H9 (cell line): ENCODE measurements at regions not wholly inside any gene's neighbourhood (a gene's known extent, or its start where the extent isn't known, plus 50 kb on each side); places are given as distances from the start of the nearest gene placed in this dataset.
A peak's percentile ranks its signal among the peaks of the same experiment; 100 is the strongest.

Experiments
- DNase-seq: peaks from one replicate; pipeline ENCODE4 v3.0.0-alpha.2; 2017
- H2AFZ ChIP-seq: one replicate; pipeline ENCODE4 v1.6.1; 2013; ENCODE audit warnings: mild to moderate bottlenecking, low read length, control low read depth, moderate library complexity
- H2AK5ac ChIP-seq: 2 replicates; pipeline ENCODE4 v1.6.1; 2013; ENCODE audit warnings: low read length, control low read depth, mixed read lengths; ENCODE audit not compliant: insufficient read length
- H2BK120ac ChIP-seq: one replicate; pipeline ENCODE4 v1.6.1; 2013; ENCODE audit warnings: low read depth, mild to moderate bottlenecking, low read length, control low read depth, inconsistent platforms; ENCODE audit not compliant: poor library complexity, severe bottlenecking
- H2BK12ac ChIP-seq: 2 replicates; pipeline ENCODE4 v1.6.1; 2013; ENCODE audit warnings: low read length, control low read depth, mixed read lengths, low read depth; ENCODE audit not compliant: insufficient read length
- H2BK15ac ChIP-seq: 2 replicates; pipeline ENCODE4 v1.6.1; 2013; ENCODE audit warnings: low read depth, low read length, control low read depth
- H2BK20ac ChIP-seq: one replicate; pipeline ENCODE4 v1.6.1; 2013; ENCODE audit warnings: low read depth, mild to moderate bottlenecking, low read length, control low read depth, inconsistent platforms; ENCODE audit not compliant: poor library complexity, severe bottlenecking
- H2BK5ac ChIP-seq: 2 replicates; pipeline ENCODE4 v1.6.1; 2013; ENCODE audit warnings: low read length, control low read depth, mixed read lengths; ENCODE audit not compliant: insufficient read length
- H3K14ac ChIP-seq: 2 replicates; pipeline ENCODE4 v1.6.1; 2013; ENCODE audit warnings: low read length, control low read depth; ENCODE audit not compliant: insufficient read depth
- H3K18ac ChIP-seq: 2 replicates; pipeline ENCODE4 v1.6.1; 2013; ENCODE audit warnings: low read depth, mild to moderate bottlenecking, mixed read lengths, low read length, control low read depth; ENCODE audit not compliant: insufficient read length
- H3K23ac ChIP-seq: 2 replicates; pipeline ENCODE4 v1.6.1; 2013; ENCODE audit warnings: low read length, control low read depth, mixed read lengths, low read depth; ENCODE audit not compliant: insufficient read length
- H3K23me2 ChIP-seq: 2 replicates; pipeline ENCODE4 v1.6.1; 2013; ENCODE audit warnings: low read depth, mild to moderate bottlenecking, mixed read lengths, low read length, control low read depth; ENCODE audit not compliant: insufficient read length, poor library complexity, severe bottlenecking
- H3K27ac ChIP-seq: 2 replicates; pipeline ENCODE4 v1.5.1; 2013; ENCODE audit warnings: low read length, control low read depth, mixed read lengths, low read depth; ENCODE audit not compliant: insufficient read length
- H3K27me3 ChIP-seq: 2 replicates; pipeline ENCODE4 v1.6.1; 2013; ENCODE audit warnings: low read length, control low read depth, inconsistent platforms; ENCODE audit not compliant: insufficient read depth
- H3K4ac ChIP-seq: 2 replicates; pipeline ENCODE4 v1.6.1; 2013; ENCODE audit warnings: low read depth, mild to moderate bottlenecking, control low read depth, inconsistent platforms, low read length, moderate library complexity
- H3K4me1 ChIP-seq: 2 replicates; pipeline ENCODE4 v1.6.1; 2013; ENCODE audit warnings: low read length, control low read depth, inconsistent platforms; ENCODE audit not compliant: insufficient read depth
- H3K4me2 ChIP-seq: 2 replicates; pipeline ENCODE4 v1.6.1; 2013; ENCODE audit warnings: low read length, control low read depth, mixed read lengths; ENCODE audit not compliant: insufficient read length, insufficient read depth
- H3K56ac ChIP-seq: 2 replicates; pipeline ENCODE4 v1.6.1; 2013; ENCODE audit warnings: low read depth, mild to moderate bottlenecking, mixed read lengths, low read length, control low read depth; ENCODE audit not compliant: insufficient read length
- H3K79me1 ChIP-seq: 2 replicates; pipeline ENCODE4 v1.6.1; 2013; ENCODE audit warnings: low read depth, mild to moderate bottlenecking, moderate library complexity, low read length, control low read depth, inconsistent platforms; ENCODE audit not compliant: insufficient read depth, poor library complexity, severe bottlenecking
- H3K79me2 ChIP-seq: 2 replicates; pipeline ENCODE4 v1.6.1; 2013; ENCODE audit warnings: low read length, control low read depth, inconsistent platforms; ENCODE audit not compliant: insufficient read depth
- H3K9ac ChIP-seq: 2 replicates; pipeline ENCODE4 v1.6.1; 2013; ENCODE audit warnings: low read length, control low read depth, mixed read lengths; ENCODE audit not compliant: insufficient read length; ENCODE audit errors: extremely low read depth
- H3K9me3 ChIP-seq: one replicate; pipeline ENCODE4 v1.6.1; 2013; ENCODE audit warnings: low read depth, low read length, inconsistent platforms; ENCODE audit not compliant: control insufficient read depth
- H3T11ph ChIP-seq: one replicate; pipeline ENCODE4 v1.6.1; 2013; ENCODE audit warnings: mild to moderate bottlenecking, low read length, control low read depth, inconsistent platforms
- H4K20me1 ChIP-seq: one replicate; pipeline ENCODE4 v1.6.1; 2013; ENCODE audit not compliant: control insufficient read depth, insufficient read length, insufficient read depth
- H4K5ac ChIP-seq: 2 replicates; pipeline ENCODE4 v1.6.1; 2013; ENCODE audit warnings: low read depth, mild to moderate bottlenecking, mixed read lengths, low read length, control low read depth; ENCODE audit not compliant: insufficient read length
- H4K8ac ChIP-seq: replicated peaks from 2 replicates; pipeline ENCODE4 v1.6.1; 2013; ENCODE audit warnings: low read length, control low read depth, mixed read lengths, low read depth; ENCODE audit not compliant: insufficient read length
- H4K91ac ChIP-seq: 2 replicates; pipeline ENCODE4 v1.6.1; 2013; ENCODE audit warnings: low read depth, mild to moderate bottlenecking, moderate library complexity, mixed read lengths, low read length, control low read depth; ENCODE audit not compliant: insufficient read length
- H3K27ac Mint-ChIP-seq, 3 experiments: 2 replicates in 2 of 3; 3 replicates in 1 of 3; pipeline ENCODE4 v1.8.0; 2020 to 2021; ENCODE audit warnings: mixed read lengths in 3 of 3, mild to moderate bottlenecking in 1 of 3, moderate library complexity in 1 of 3
- H3K27me3 Mint-ChIP-seq: 2 replicates; pipeline ENCODE4 v1.8.0; 2021; ENCODE audit warnings: low read depth, mild to moderate bottlenecking, moderate library complexity, mixed read lengths
- H3K36me3 Mint-ChIP-seq, 3 experiments: 2 replicates in 2 of 3; 3 replicates in 1 of 3; pipeline ENCODE4 v1.8.0; 2020 to 2021; ENCODE audit warnings: low read depth in 3 of 3, mixed read lengths in 3 of 3; ENCODE audit not compliant: insufficient read depth in 1 of 3
- H3K4me1 Mint-ChIP-seq, 2 experiments: 2 replicates each; pipeline ENCODE4 v1.8.0; 2020; ENCODE audit warnings: mixed read lengths in 2 of 2
- H3K4me3 Mint-ChIP-seq, 2 experiments: 2 replicates in 1 of 2; 3 replicates in 1 of 2; pipeline ENCODE4 v1.8.0; 2020 to 2021; ENCODE audit warnings: mild to moderate bottlenecking in 2 of 2, mixed read lengths in 2 of 2, moderate library complexity in 1 of 2
- H3K9me3 Mint-ChIP-seq, 2 experiments: 2 replicates in 1 of 2; 3 replicates in 1 of 2; pipeline ENCODE4 v1.8.0; 2020; ENCODE audit warnings: mild to moderate bottlenecking in 2 of 2, mixed read lengths in 2 of 2, moderate library complexity in 1 of 2
- TF ChIP-seq, protein P1 (sequence below): fragments of 200-600 bp; sonication (generic); conservative IDR thresholded peaks from 3 replicates; pipeline ENCODE4 v1.8.0; 2021; ENCODE audit warnings: antibody characterized with exemption, mild to moderate bottlenecking

DNA sequence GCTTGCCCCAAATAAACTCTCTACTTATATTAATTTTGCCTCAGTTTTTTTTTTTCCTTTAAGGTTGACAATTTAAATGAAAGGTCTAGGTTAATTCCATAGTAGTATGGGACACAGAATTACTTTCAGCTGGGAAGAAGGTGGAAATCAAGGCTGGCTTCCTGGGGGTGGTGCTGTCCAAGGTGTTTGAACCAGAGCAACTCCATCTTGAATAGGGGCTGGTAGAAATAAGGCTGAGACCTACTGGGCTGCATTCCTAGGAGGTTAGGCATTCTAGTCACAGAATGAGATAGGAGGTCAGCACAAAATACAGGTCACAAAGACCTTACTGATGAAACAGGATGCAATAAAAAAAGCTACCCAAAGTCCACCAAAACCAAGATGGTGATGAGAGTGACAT, 1190.8 kb upstream of the AUTS2 start:
- Histone ChIP-seq H3K9me3 (no peaks in the 10 kb centered on the region), H3K79me2 (no peaks in the 10 kb centered on the region), H3K23me2 (no peaks in the 10 kb centered on the region), H2BK5ac (no peak overlapping the region), H2BK12ac (no peak overlapping the region), H3K27me3 (no peaks in the 10 kb centered on the region), H3K23ac (no peak overlapping the region), H2BK20ac (no peak overlapping the region), H4K8ac (no peak overlapping the region), H4K20me1 (no peaks in the 10 kb centered on the region), H3K56ac (no peak overlapping the region), H3K79me1 (no peaks in the 10 kb centered on the region), H3K4ac (no peak overlapping the region), H2AFZ (no peak overlapping the region), H4K91ac (no peak overlapping the region), H3K27ac (no peak overlapping the region), H4K5ac (no peak overlapping the region), H3K4me1 (peaks cover 4% of the 10 kb centered on the region; the same call in 1 of the 2 replicates), H2AK5ac (no peak overlapping the region), H3T11ph (no peak overlapping the region), H3K9ac (no peak overlapping the region), H2BK120ac (no peak overlapping the region), H3K4me2 (no peak overlapping the region), H3K14ac (no peak overlapping the region), H3K18ac (no peak overlapping the region), H2BK15ac (no peak overlapping the region)
- no peak overlapping the region for H3K4me3 Mint-ChIP-seq
- H3K36me3 Mint-ChIP-seq: peaks cover 0 to 7% (median 0%) of the 10 kb centered on the region in 3 experiments; a peak in 2 of 7 replicates
- no peaks in the 10 kb centered on the region; the same call in 1 of the 2 replicates for H3K27me3 Mint-ChIP-seq
- H3K4me1 Mint-ChIP-seq: peaks cover 37 to 40% of the 10 kb centered on the region in 2 experiments
- TF ChIP-seq, protein P1, sequence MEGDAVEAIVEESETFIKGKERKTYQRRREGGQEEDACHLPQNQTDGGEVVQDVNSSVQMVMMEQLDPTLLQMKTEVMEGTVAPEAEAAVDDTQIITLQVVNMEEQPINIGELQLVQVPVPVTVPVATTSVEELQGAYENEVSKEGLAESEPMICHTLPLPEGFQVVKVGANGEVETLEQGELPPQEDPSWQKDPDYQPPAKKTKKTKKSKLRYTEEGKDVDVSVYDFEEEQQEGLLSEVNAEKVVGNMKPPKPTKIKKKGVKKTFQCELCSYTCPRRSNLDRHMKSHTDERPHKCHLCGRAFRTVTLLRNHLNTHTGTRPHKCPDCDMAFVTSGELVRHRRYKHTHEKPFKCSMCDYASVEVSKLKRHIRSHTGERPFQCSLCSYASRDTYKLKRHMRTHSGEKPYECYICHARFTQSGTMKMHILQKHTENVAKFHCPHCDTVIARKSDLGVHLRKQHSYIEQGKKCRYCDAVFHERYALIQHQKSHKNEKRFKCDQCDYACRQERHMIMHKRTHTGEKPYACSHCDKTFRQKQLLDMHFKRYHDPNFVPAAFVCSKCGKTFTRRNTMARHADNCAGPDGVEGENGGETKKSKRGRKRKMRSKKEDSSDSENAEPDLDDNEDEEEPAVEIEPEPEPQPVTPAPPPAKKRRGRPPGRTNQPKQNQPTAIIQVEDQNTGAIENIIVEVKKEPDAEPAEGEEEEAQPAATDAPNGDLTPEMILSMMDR: no peak
- DNase-seq: no peak
- H3K9me3 Mint-ChIP-seq: peaks cover 0 to 2% of the 10 kb centered on the region in 2 experiments; a peak in 2 of 5 replicates
- 0 out of 7 replicates have a peak overlapping the region, but pooled peaks of 1 of the 3 experiments have one; percentile 7 for H3K27ac Mint-ChIP-seq
